ENCODE measurements at regions not wholly inside any gene's neighbourhood (a gene's known extent, or its start where the extent isn't known, plus 50 kb on each side); places are given as distances from the start of the nearest gene placed in this dataset.

DNA sequence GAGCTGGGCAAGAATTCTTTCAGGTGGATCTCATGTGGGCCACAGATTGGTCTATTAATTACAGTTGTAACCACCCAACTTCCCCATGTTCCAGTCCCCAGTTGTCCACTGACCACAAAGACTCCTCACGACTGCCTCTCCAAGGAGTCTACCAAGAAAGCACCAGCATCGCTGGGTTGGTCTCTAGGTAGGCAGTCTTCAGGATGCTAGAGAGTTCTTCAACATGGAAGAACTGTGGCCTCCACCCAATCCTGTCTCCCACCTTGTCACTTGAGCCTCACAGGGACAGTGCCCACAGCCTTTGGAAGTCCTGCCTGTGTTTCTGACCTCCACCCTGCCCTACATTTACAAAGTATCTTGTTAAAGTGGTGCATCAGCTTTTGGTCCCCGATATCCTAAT is 184.7 kb upstream of the FN1 start:
- no peak overlapping the region for H3K4me3 ChIP-seq (ENCODE audit: low read length)
- H3K27ac ChIP-seq (ENCODE audit: low read length): no peak overlapping the region
- H3K4me1 ChIP-seq (ENCODE audit: control insufficient read depth, insufficient read depth, low read length): no peaks in the 10 kb centered on the region
- DNase-seq (no peak), ATAC-seq (no peak)
- 96% methylated on average over 3 of the region's 3 CpGs for WGBS
- H3K27me3 ChIP-seq (ENCODE audit: control insufficient read depth, insufficient read depth): no peaks in the 10 kb centered on the region
- intact Hi-C loops (cut with DNase I): no loop called here
- H3K9me3 ChIP-seq (ENCODE audit: control insufficient read depth, low read length): no peaks in the 10 kb centered on the region

GRCh38 chr2:215619989-215620388 is 184.1 kb upstream of the FN1 start:
- intact Hi-C loops (cut with DNase I): no loop called here
- ATAC-seq: peak; percentile 39 to 59
- peak; percentile 39 to 76 (median 55) for DNase-seq
- H3K4me1 ChIP-seq (ENCODE audit: control insufficient read depth, insufficient read depth, low read length): no peaks in the 10 kb centered on the region
- no peak overlapping the region for H3K4me3 ChIP-seq (ENCODE audit: low read length)
- 79% methylated on average over 10 of the region's 10 CpGs for WGBS
- no peaks in the 10 kb centered on the region for H3K27me3 ChIP-seq (ENCODE audit: control insufficient read depth, insufficient read depth)
- no peak overlapping the region for H3K27ac ChIP-seq (ENCODE audit: low read length)
- H3K9me3 ChIP-seq (ENCODE audit: control insufficient read depth, low read length): no peaks in the 10 kb centered on the region

DNA sequence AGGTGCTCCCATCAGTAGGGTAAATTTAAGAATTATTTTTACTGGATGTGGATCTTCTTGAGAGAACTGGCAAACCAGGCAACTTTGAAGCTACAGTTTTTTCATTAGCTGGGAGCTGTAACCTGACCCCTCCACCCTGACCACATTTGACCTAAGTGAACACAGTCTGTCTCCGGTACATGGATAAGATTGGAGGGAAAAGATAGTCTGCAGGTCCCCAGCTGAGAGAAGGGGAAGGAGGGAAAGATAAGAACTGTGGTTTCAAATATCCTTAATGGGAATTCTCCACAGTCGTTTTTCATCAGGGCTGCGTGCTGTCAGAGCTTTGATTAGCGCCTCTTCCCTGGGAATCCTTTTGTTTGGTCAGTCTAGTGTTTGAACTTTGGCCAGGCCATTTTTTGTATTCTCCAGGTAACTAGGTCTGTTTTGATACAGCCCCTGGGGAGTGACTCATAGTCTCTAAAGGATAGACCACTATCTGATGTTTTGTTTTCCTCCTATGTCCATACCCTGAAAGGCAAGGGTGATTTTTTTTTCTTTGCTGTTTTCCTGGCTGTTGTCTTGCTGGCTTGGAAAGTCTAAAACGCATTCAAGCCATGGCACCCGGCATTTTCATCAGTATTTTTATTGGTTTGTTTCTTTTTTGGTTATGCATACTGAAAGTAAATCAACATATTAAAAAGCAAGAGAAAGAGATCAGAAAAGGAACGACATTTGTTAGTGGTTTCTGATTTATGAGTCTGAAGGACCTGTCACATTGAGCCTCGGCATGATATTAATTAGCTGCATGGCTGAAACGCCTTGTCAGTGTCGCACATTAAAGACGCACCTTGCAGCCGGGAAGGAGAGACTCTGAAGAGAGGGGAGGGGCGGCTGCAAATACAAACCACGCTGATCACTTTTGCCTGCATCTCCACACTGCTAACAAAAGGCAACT is 183.4 kb upstream of the FN1 start:
- peak; percentile 27 to 64 for ATAC-seq

GRCh38 chr2:215618145-215618544 is 182.3 kb upstream of the FN1 start:
- H3K27ac ChIP-seq (ENCODE audit: low read length): no peak overlapping the region
- intact Hi-C loops (cut with DNase I): no loop called here
- ATAC-seq: no peak
- no peak for DNase-seq
- no peaks in the 10 kb centered on the region for H3K27me3 ChIP-seq (ENCODE audit: control insufficient read depth, insufficient read depth)
- peaks cover 2% of the 10 kb centered on the region for H3K4me1 ChIP-seq (ENCODE audit: control insufficient read depth, insufficient read depth, low read length)
- 95% methylated on average over 1 of the region's 1 CpG for WGBS
- H3K4me3 ChIP-seq (ENCODE audit: low read length): no peak overlapping the region
- no peaks in the 10 kb centered on the region for H3K9me3 ChIP-seq (ENCODE audit: control insufficient read depth, low read length)

More for the DNA sequence above, 183.4 kb upstream of the FN1 start:
- Histone ChIP-seq H3K27ac (ENCODE audit: low read length) (no peak overlapping the region), H3K9me3 (ENCODE audit: control insufficient read depth, low read length) (no peaks in the 10 kb centered on the region), H3K27me3 (ENCODE audit: control insufficient read depth, insufficient read depth) (no peaks in the 10 kb centered on the region), H3K4me1 (ENCODE audit: control insufficient read depth, insufficient read depth, low read length) (no peaks in the 10 kb centered on the region), H3K4me3 (ENCODE audit: low read length) (no peak overlapping the region)
- 25% methylated on average over 14 of the region's 14 CpGs for whole genome bisulfite sequencing
- DNase-seq: no peak
- intact Hi-C loops (cut with DNase I): no loop called here

DNA sequence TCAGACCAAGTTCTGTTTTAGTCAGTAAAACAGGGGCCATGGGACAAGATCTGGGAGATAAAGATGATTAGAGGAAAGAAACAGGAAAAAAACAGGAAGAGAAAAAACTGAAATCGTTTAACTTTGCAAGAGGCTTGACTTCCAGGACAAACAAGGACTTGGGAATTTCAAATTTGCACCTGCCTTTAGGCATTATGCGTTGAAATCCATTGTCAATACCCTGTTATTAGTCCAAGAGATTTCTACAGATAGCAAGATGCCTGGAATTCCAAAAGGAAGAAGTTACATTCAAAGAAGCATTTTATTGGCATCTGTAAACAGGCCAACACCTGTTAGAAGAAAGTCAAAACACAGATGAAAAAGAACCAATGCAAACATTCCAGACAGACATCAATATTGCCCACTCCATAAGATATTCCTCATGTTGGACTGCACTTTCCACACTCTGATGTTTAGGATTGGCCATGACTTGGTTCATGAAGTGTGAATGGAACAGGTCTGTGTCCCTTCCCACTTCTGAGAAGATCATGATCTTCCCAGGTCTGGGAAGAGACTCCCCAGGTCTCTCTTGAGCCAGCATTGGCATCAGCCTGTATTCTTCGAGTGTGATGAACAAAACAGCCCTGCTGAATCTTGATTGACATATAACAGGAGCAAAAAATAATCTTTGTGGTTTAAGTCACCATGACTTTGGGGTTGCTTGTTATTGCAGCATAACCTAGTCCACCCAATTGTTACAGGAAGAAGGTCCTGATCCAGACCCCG is 181.4 kb upstream of the FN1 start:
- Histone ChIP-seq H3K4me3 (ENCODE audit: low read length) (no peak overlapping the region), H3K9me3 (ENCODE audit: control insufficient read depth, low read length) (no peaks in the 10 kb centered on the region), H3K4me1 (ENCODE audit: control insufficient read depth, insufficient read depth, low read length) (peaks cover 3% of the 10 kb centered on the region), H3K27me3 (ENCODE audit: control insufficient read depth, insufficient read depth) (no peaks in the 10 kb centered on the region), H3K27ac (ENCODE audit: low read length) (no peak overlapping the region)
- intact Hi-C loops (cut with DNase I): no loop called here
- no peak for DNase-seq
- WGBS: 77% methylated on average over 4 of the region's 4 CpGs
- ATAC-seq: no peak

DNA sequence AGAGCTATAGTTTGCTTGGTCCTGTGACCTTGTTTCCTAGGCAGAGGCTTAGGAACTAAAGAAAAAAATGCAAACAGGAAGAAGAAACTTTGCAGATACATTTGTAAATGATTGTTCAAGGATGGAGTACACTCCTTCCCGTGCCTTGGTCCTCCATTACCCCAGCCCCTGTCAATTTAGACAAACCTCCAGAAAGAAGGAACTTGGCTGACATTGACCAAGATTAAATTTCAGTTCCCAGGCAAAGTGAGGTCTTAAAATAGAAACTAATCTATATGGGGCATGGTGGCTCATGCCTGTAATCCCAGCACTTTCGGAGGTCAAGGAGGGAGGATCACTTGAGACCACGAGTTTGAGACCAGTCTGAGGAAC is 179.9 kb upstream of the FN1 start:
- Histone ChIP-seq H3K4me3 (ENCODE audit: low read length) (no peak overlapping the region), H3K27ac (ENCODE audit: low read length) (no peak overlapping the region), H3K27me3 (ENCODE audit: control insufficient read depth, insufficient read depth) (no peaks in the 10 kb centered on the region), H3K9me3 (ENCODE audit: control insufficient read depth, low read length) (no peaks in the 10 kb centered on the region), H3K4me1 (ENCODE audit: control insufficient read depth, insufficient read depth, low read length) (peaks cover 3% of the 10 kb centered on the region)
- WGBS: 54% methylated on average over 3 of the region's 3 CpGs
- intact Hi-C loops (cut with DNase I): no loop called here
- no peak for ATAC-seq
- no peak for DNase-seq

- no peak overlapping the region for H3K4me3 ChIP-seq (ENCODE audit: low read length)
- no peaks in the 10 kb centered on the region for H3K9me3 ChIP-seq (ENCODE audit: control insufficient read depth, low read length)
- peaks cover 3% of the 10 kb centered on the region for H3K4me1 ChIP-seq (ENCODE audit: control insufficient read depth, insufficient read depth, low read length)
- intact Hi-C loops (cut with DNase I): no loop called here
- DNase-seq (peak in 2 of 3 donors; percentile 47), ATAC-seq (no peak)
- 97% methylated on average over 32 of the region's 32 CpGs for WGBS
- no peak overlapping the region for H3K27ac ChIP-seq (ENCODE audit: low read length)
- H3K27me3 ChIP-seq (ENCODE audit: control insufficient read depth, insufficient read depth): no peaks in the 10 kb centered on the region
Measured at GRCh38 chr2:215615067-215615802, 179.4 kb upstream of the FN1 start.

- ATAC-seq: no peak
- intact Hi-C loops (cut with DNase I): no loop called here
- no peaks in the 10 kb centered on the region for H3K27me3 ChIP-seq (ENCODE audit: control insufficient read depth, insufficient read depth)
- no peaks in the 10 kb centered on the region for H3K9me3 ChIP-seq (ENCODE audit: control insufficient read depth, low read length)
- H3K4me3 ChIP-seq (ENCODE audit: low read length): no peak overlapping the region
- DNase-seq: no peak
- no peak overlapping the region for H3K27ac ChIP-seq (ENCODE audit: low read length)
- H3K4me1 ChIP-seq (ENCODE audit: control insufficient read depth, insufficient read depth, low read length): peaks cover 3% of the 10 kb centered on the region
- 78% methylated on average over 7 of the region's 7 CpGs for WGBS
Measured at GRCh38 chr2:215614296-215614695, 178.4 kb upstream of the FN1 start.

DNA sequence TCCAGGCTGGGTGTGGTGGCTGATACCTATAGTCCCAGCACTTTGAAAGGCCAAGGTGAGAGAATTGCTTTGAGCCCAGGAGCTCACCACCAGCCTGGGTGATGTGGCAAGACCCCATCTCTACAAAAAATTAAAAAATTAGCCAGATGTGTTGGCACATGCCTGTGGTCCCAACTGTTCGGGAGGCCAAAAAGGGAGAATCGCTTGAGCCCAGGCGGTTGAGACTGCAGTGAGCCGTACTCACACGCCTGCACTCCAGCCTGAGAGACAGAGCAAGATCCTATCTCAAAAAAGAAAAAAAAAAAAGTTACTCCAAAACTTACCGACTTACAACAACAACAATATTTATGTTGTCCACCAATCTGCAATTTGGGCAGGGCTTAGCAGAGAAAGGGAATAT is 178.0 kb upstream of the FN1 start:
- intact Hi-C loops (cut with DNase I): no loop called here
- 89% methylated on average over 6 of the region's 6 CpGs for WGBS
- no peak for ATAC-seq

GRCh38 chr2:215613280-215613679 is 177.4 kb upstream of the FN1 start:
- Histone ChIP-seq H3K9me3 (ENCODE audit: control insufficient read depth, low read length) (no peaks in the 10 kb centered on the region), H3K27ac (ENCODE audit: low read length) (no peak overlapping the region), H3K4me3 (ENCODE audit: low read length) (no peak overlapping the region), H3K4me1 (ENCODE audit: control insufficient read depth, insufficient read depth, low read length) (peaks cover 3% of the 10 kb centered on the region), H3K27me3 (ENCODE audit: control insufficient read depth, insufficient read depth) (no peaks in the 10 kb centered on the region)
- WGBS: 61% methylated on average over 8 of the region's 8 CpGs
- DNase-seq (peak in 1 of 3 donors; percentile 52), ATAC-seq (peak; percentile 26 to 52)
- intact Hi-C loops (cut with DNase I): no loop called here

More for the DNA sequence above, 178.0 kb upstream of the FN1 start:
- Histone ChIP-seq H3K4me3 (ENCODE audit: low read length) (no peak overlapping the region), H3K9me3 (ENCODE audit: control insufficient read depth, low read length) (no peaks in the 10 kb centered on the region), H3K4me1 (ENCODE audit: control insufficient read depth, insufficient read depth, low read length) (peaks cover 3% of the 10 kb centered on the region), H3K27ac (ENCODE audit: low read length) (no peak overlapping the region), H3K27me3 (ENCODE audit: control insufficient read depth, insufficient read depth) (no peaks in the 10 kb centered on the region)
- DNase-seq: no peak

DNA sequence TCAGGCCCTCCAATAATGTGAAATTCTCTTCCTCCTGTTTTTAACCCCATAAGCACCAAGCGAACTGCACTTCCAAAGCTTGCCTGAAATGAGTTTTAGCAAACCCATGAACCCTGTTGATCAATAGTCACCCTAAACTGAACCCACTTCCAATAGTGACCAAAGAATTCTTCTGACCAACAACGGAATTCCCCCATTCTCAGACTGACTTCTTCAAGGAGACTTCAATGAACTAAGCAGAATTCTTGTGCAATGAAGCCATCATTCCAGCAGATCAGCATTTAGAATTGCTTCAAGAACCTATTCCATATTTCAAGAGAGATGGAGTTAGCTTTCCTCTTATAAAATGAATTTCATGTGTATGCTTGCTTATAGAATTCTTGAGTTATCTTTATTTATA is 176.9 kb upstream of the FN1 start:
- WGBS: 88% methylated on average over 2 of the region's 2 CpGs
- Histone ChIP-seq H3K9me3 (ENCODE audit: control insufficient read depth, low read length) (no peaks in the 10 kb centered on the region), H3K27me3 (ENCODE audit: control insufficient read depth, insufficient read depth) (no peaks in the 10 kb centered on the region), H3K27ac (ENCODE audit: low read length) (no peak overlapping the region), H3K4me1 (ENCODE audit: control insufficient read depth, insufficient read depth, low read length) (peaks cover 3% of the 10 kb centered on the region), H3K4me3 (ENCODE audit: low read length) (no peak overlapping the region)
- ATAC-seq: no peak
- intact Hi-C loops (cut with DNase I): no loop called here
- no peak for DNase-seq
